HG03039 (cell line): ENCODE measurements at regions not wholly inside any gene's neighbourhood (a gene's known extent, or its start where the extent isn't known, plus 50 kb on each side); places are given as distances from the start of the nearest gene placed in this dataset.
"Not testable (repeated sequence)": the region's sequence is repeated elsewhere in the genome, so short reads cannot be mapped to it uniquely, and the experiment has no call there.

ENCODE experiments used
- ATAC-seq: cut with Tn5 transposase; IDR thresholded peaks from one replicate; pipeline ENCODE4 v1.9.1; 2021; ENCODE audit warnings: mild to moderate bottlenecking, moderate library complexity; ENCODE audit not compliant: unreplicated experiment

- no peak for ATAC-seq
These were observed 144.5 kb upstream of the RPRM start for GRCh38 chr2:153623020-153623419.

- ATAC-seq, result no peak
These were observed 148.1 kb upstream of the RPRM start for GRCh38 chr2:153626676-153627075.

- no peak for ATAC-seq
These were observed 156.9 kb upstream of the RPRM start for GRCh38 chr2:153635494-153635893.

- no peak for ATAC-seq
These were observed 162.5 kb upstream of the RPRM start for GRCh38 chr2:153641046-153641445.

GRCh38 chr2:153644955-153645354, 166.4 kb upstream of the RPRM start:
- no peak for ATAC-seq

GRCh38 chr2:153645599-153645998, 167.0 kb upstream of the RPRM start:
- ATAC-seq, result no peak

- ATAC-seq, result no peak
These were observed 179.1 kb upstream of the RPRM start for GRCh38 chr2:153657651-153658050.

- ATAC-seq, result no peak
These were observed 183.2 kb upstream of the RPRM start for GRCh38 chr2:153661801-153662200.

GRCh38 chr2:153663371-153663770, 184.8 kb upstream of the RPRM start:
- ATAC-seq, result no peak

- not testable (repeated sequence) for ATAC-seq
These were observed 185.4 kb upstream of the RPRM start for GRCh38 chr2:153664009-153664408.

- no peak for ATAC-seq
These were observed 188.9 kb upstream of the RPRM start for GRCh38 chr2:153667475-153667874.

GRCh38 chr2:153668923-153669322, 190.4 kb upstream of the RPRM start:
- ATAC-seq, result no peak

GRCh38 chr2:153710128-153710527, 161.6 kb upstream of the GALNT13 start:
- ATAC-seq, result no peak

- no peak for ATAC-seq
These were observed 156.4 kb upstream of the GALNT13 start for GRCh38 chr2:153715218-153715850.

- no peak for ATAC-seq
These were observed 154.7 kb upstream of the GALNT13 start for GRCh38 chr2:153717060-153717459.

GRCh38 chr2:153739394-153739793, 132.3 kb upstream of the GALNT13 start:
- ATAC-seq, result no peak

- no peak for ATAC-seq
These were observed 109.8 kb upstream of the GALNT13 start for GRCh38 chr2:153761936-153762335.

GRCh38 chr2:153766415-153766814, 105.3 kb upstream of the GALNT13 start:
- ATAC-seq, result no peak

GRCh38 chr2:153770359-153770991, 101.2 kb upstream of the GALNT13 start:
- no peak for ATAC-seq

GRCh38 chr2:153780241-153780640, 91.5 kb upstream of the GALNT13 start:
- no peak for ATAC-seq

GRCh38 chr2:153786016-153786415, 85.7 kb upstream of the GALNT13 start:
- ATAC-seq, result no peak

- ATAC-seq, result no peak
These were observed 84.1 kb upstream of the GALNT13 start for GRCh38 chr2:153787612-153788011.

- ATAC-seq, result no peak
These were observed 69.1 kb upstream of the GALNT13 start for GRCh38 chr2:153802671-153803070.
